HCT116 (cell line): ENCODE measurements at regions not wholly inside any gene's neighbourhood (a gene's known extent, or its start where the extent isn't known, plus 50 kb on each side); places are given as distances from the start of the nearest gene placed in this dataset.

Experiments used
- ATAC-seq: fragments of 200-7000 bp; cut with Tn5 transposase; 2 replicates; pipeline ENCODE4 v1.9.1; 2020; ENCODE audit warnings: mild to moderate bottlenecking, moderate library complexity
- BruUV-seq: library from RNA; stranded (reverse); fragments of 400-500 nt; replicated peaks from 2 replicates; lab custom pipeline; 2021; lab: Mats Ljungman, UMichigan
- CTCF ChIA-PET: fragments of 300-600 bp; sonication (Branson Sonifier 250); formaldehyde crosslinking; loops from one replicate; lab custom pipeline; 2021; ENCODE audit warnings: antibody characterized with exemption; lab: Charles Lee
- POLR2A ChIA-PET: fragments of 300-600, 350-600 bp; sonication (Branson Sonifier 250); formaldehyde crosslinking; loops from one replicate; lab custom pipeline; 2021; ENCODE audit warnings: antibody characterized with exemption; lab: Charles Lee
- RAD21 ChIA-PET, 2 experiments: fragments of 300-600 bp; sonication (Branson Sonifier 250); formaldehyde crosslinking; loops; one replicate each; lab custom pipeline; 2023; ENCODE audit warnings: low total read pairs in 2 of 2; ENCODE audit not compliant: uncharacterized antibody in 2 of 2, unreplicated experiment in 2 of 2, low non-redundant PET in 1 of 2; lab: Charles Lee
- DNase-seq: peaks from one replicate; pipeline ENCODE4 v3.0.0-alpha.2; 2010; ENCODE audit warnings: low read depth, low spot score
- H2AFZ ChIP-seq: fragments of 200-600 bp; shearing (Covaris generic), sonication (generic); 2 replicates; pipeline ENCODE4 v1.6.1; 2017; ENCODE audit warnings: low read depth, mixed run types, mixed read lengths, antibody characterized with exemption, low read length; ENCODE audit not compliant: poor library complexity, severe bottlenecking
- H3K27ac ChIP-seq: 2 replicates; pipeline ENCODE4 v1.5.1; 2012; ENCODE audit warnings: low read depth, low read length
- H3K27me3 ChIP-seq: fragments of 200-600 bp; sonication (generic); 2 replicates; pipeline ENCODE4 v1.6.1; 2016; ENCODE audit warnings: mixed run types, low read length, mixed read lengths; ENCODE audit not compliant: insufficient read depth
- H3K36me3 ChIP-seq, 2 experiments: fragments of 200-500 bp in 1 of 2; fragments of 200-600 bp in 1 of 2; sonication (Bioruptor generic) in 1 of 2; sonication (generic) in 1 of 2; 2 replicates each; pipeline versions ENCODE4 v1.5.1 to v1.6.1; 2014 to 2016; ENCODE audit warnings: low read length in 2 of 2, inconsistent platforms in 1 of 2, mixed read lengths in 1 of 2, mixed run types in 1 of 2; ENCODE audit not compliant: insufficient read depth in 2 of 2, control insufficient read depth in 1 of 2
- H3K4me1 ChIP-seq, 2 experiments: fragments of 200-600 bp in 1 of 2; sonication (generic) in 1 of 2; 2 replicates each; pipeline versions ENCODE4 v1.5.1 to v1.6.1; 2012 to 2017; ENCODE audit warnings: low read length in 2 of 2, inconsistent platforms in 1 of 2, mild to moderate bottlenecking in 1 of 2, mixed read lengths in 1 of 2, mixed run types in 1 of 2, moderate library complexity in 1 of 2; ENCODE audit not compliant: insufficient read depth in 2 of 2, control insufficient read depth in 1 of 2
- H3K4me2 ChIP-seq: fragments of 200-600 bp; sonication (generic); 2 replicates; pipeline ENCODE4 v1.6.1; 2017; ENCODE audit warnings: mixed run types, low read length, mixed read lengths
- H3K4me3 ChIP-seq, 2 experiments: fragments of 200-600 bp in 1 of 2; sonication (generic) in 1 of 2; replicated peaks in 1 of 2; 2 replicates each; pipeline ENCODE4 v1.5.1; 2011 to 2016; ENCODE audit warnings: low read length in 2 of 2, control low read depth in 1 of 2, low read depth in 1 of 2, mild to moderate bottlenecking in 1 of 2, mixed read lengths in 1 of 2, mixed run types in 1 of 2
- H3K79me2 ChIP-seq: fragments of 200-600 bp; sonication (generic); 2 replicates; pipeline ENCODE4 v1.6.1; 2017; ENCODE audit warnings: mild to moderate bottlenecking, mixed run types, low read length, moderate library complexity, mixed read lengths; ENCODE audit not compliant: insufficient read depth
- H3K9ac ChIP-seq: fragments of 200-600 bp; sonication (generic); 2 replicates; pipeline ENCODE4 v1.6.1; 2016; ENCODE audit warnings: low read length, mixed read lengths
- H3K9me2 ChIP-seq: fragments of 200-600 bp; sonication (generic), shearing (Covaris generic); 2 replicates; pipeline ENCODE4 v1.6.1; 2017; ENCODE audit warnings: mixed run types, mild to moderate bottlenecking, moderate library complexity; ENCODE audit not compliant: insufficient read depth
- H3K9me3 ChIP-seq, 2 experiments: fragments of 200-500 bp in 1 of 2; fragments of 200-600 bp in 1 of 2; sonication (Bioruptor generic) in 1 of 2; sonication (generic) in 1 of 2; 2 replicates each; pipeline ENCODE4 v1.6.1; 2014 to 2017; ENCODE audit warnings: low read length in 2 of 2, mixed read lengths in 2 of 2, inconsistent platforms in 1 of 2, low read depth in 1 of 2, mild to moderate bottlenecking in 1 of 2, mixed run types in 1 of 2, moderate library complexity in 1 of 2; ENCODE audit not compliant: control insufficient read depth in 1 of 2, insufficient read depth in 1 of 2
- H4K20me1 ChIP-seq: fragments of 200-600 bp; sonication (generic), shearing (Covaris generic); 2 replicates; pipeline ENCODE4 v1.6.1; 2017; ENCODE audit warnings: mixed run types, mild to moderate bottlenecking, moderate library complexity; ENCODE audit not compliant: insufficient read depth
- CBX3 ChIP-seq: IDR thresholded peaks from 2 replicates; pipeline ENCODE4 v1.6.1; 2012; ENCODE audit warnings: low read depth
- EZH2phosphoT487 ChIP-seq: fragments of 200-600 bp; IDR thresholded peaks from 2 replicates; pipeline ENCODE4 v1.6.1; 2018; ENCODE audit warnings: antibody characterized with exemption, borderline replicate concordance
- MAX ChIP-seq: IDR thresholded peaks from 2 replicates; pipeline ENCODE4 v1.6.1; 2012
- POLR2A ChIP-seq: IDR thresholded peaks from 2 replicates; pipeline ENCODE4 v1.7.0; 2011; ENCODE audit warnings: borderline replicate concordance; ENCODE audit not compliant: insufficient read depth, insufficient read length; ENCODE audit errors: extremely low read depth
- POLR2AphosphoS5 ChIP-seq: IDR thresholded peaks from 2 replicates; pipeline ENCODE4 v1.6.1; 2011; ENCODE audit warnings: mild to moderate bottlenecking, low read depth, low read length, moderate library complexity
- REST ChIP-seq: IDR thresholded peaks from 2 replicates; pipeline ENCODE4 v1.6.1; 2012; ENCODE audit warnings: low read depth
- ZBTB33 ChIP-seq: IDR thresholded peaks from 2 replicates; pipeline ENCODE4 v1.6.1; 2011; ENCODE audit warnings: mild to moderate bottlenecking, low read length, moderate library complexity; ENCODE audit not compliant: insufficient replicate concordance; ENCODE audit errors: extremely low read depth
- ZNF274 ChIP-seq: fragments of 200-500 bp; sonication (Bioruptor generic); IDR thresholded peaks from 2 replicates; pipeline ENCODE4 v1.6.1; 2014; ENCODE audit warnings: mild to moderate bottlenecking, low read depth, low read length, inconsistent platforms
- intact Hi-C: fragments of 100-400 bp; cut with micrococcal nuclease; formaldehyde crosslinking; loops from 2 replicates; pipeline ENCODE4 v1.10.0; 2022

- TF ChIP-seq POLR2AphosphoS5, result no peak
- no peak for TF ChIP-seq ZBTB33
- no peak for TF ChIP-seq POLR2A
- TF ChIP-seq MAX, result no peak
- TF ChIP-seq REST, result no peak
- TF ChIP-seq ZNF274, result no peak
- TF ChIP-seq EZH2phosphoT487, result no peak
- TF ChIP-seq CBX3, result no peak
- TF ChIP-seq, all 23 proteins: peak for 0
- H3K27ac ChIP-seq, result no peak overlapping the region
- no peak overlapping the region for H2AFZ ChIP-seq
- intact Hi-C loops, result no loop called here
- H3K27me3 ChIP-seq, result peaks cover under 1% of the 10 kb centered on the region; the same call in 1 of the 2 replicates
- ChIA-PET RAD21 (no interaction called here), CTCF (no interaction called here), POLR2A (no interaction called here)
- no peaks in the 10 kb centered on the region for H4K20me1 ChIP-seq
- no peaks in the 10 kb centered on the region for H3K9me3 ChIP-seq
- H3K36me3 ChIP-seq, result no peaks in the 10 kb centered on the region
- no TSS peak for BruUV-seq
- ATAC-seq (no peak), DNase-seq (no peak)
- peaks cover 0 to 5% of the 10 kb centered on the region in 2 experiments; a peak in 1 of 4 replicates for H3K4me1 ChIP-seq
- H3K9me2 ChIP-seq, result no peaks in the 10 kb centered on the region
- H3K9ac ChIP-seq, result no peak overlapping the region
- H3K4me3 ChIP-seq, result no peak overlapping the region
- H3K4me2 ChIP-seq, result no peak overlapping the region
- H3K79me2 ChIP-seq, result no peaks in the 10 kb centered on the region
These were observed 61.0 kb upstream of the ELAC2 start for GRCh38 chr17:13078591-13079385.
